HUES64 (cell line): ENCODE measurements at regions not wholly inside any gene's neighbourhood (a gene's known extent, or its start where the extent isn't known, plus 50 kb on each side); places are given as distances from the start of the nearest gene placed in this dataset.
"Not testable (repeated sequence)": the region's sequence is repeated elsewhere in the genome, so short reads cannot be mapped to it uniquely, and the experiment has no call there.

ENCODE experiments used
- H3K27ac ChIP-seq: 2 replicates; pipeline ENCODE4 v1.7.0; 2013; ENCODE audit warnings: low read depth, low read length, inconsistent platforms
- H3K27me3 ChIP-seq: 2 replicates; pipeline ENCODE4 v1.6.1; 2013; ENCODE audit warnings: mild to moderate bottlenecking, low read length; ENCODE audit not compliant: insufficient read depth
- H3K36me3 ChIP-seq: 2 replicates; pipeline ENCODE4 v1.6.1; 2013; ENCODE audit warnings: mild to moderate bottlenecking, low read length; ENCODE audit not compliant: insufficient read depth
- H3K4me1 ChIP-seq: 2 replicates; pipeline ENCODE4 v1.6.1; 2013; ENCODE audit warnings: mild to moderate bottlenecking, low read length, moderate library complexity; ENCODE audit not compliant: insufficient read depth
- H3K4me3 ChIP-seq: 2 replicates; pipeline ENCODE4 v1.5.1; 2013; ENCODE audit warnings: mild to moderate bottlenecking, low read length, moderate library complexity
- H3K9ac ChIP-seq: 2 replicates; pipeline ENCODE4 v1.6.1; 2013; ENCODE audit warnings: mild to moderate bottlenecking, low read depth, low read length
- H3K9me3 ChIP-seq: 2 replicates; pipeline ENCODE4 v1.6.1; 2013; ENCODE audit warnings: low read depth, low read length; ENCODE audit not compliant: insufficient read depth
- WGBS: fragments of 150-250, 120-280 bp; methylation state at CpG from one replicate; pipeline ENCODE4 v1.1.7; 2013; ENCODE audit warnings: missing lambda C conversion rate; 5-methylcytosine and 5-hydroxymethylcytosine counted together

DNA sequence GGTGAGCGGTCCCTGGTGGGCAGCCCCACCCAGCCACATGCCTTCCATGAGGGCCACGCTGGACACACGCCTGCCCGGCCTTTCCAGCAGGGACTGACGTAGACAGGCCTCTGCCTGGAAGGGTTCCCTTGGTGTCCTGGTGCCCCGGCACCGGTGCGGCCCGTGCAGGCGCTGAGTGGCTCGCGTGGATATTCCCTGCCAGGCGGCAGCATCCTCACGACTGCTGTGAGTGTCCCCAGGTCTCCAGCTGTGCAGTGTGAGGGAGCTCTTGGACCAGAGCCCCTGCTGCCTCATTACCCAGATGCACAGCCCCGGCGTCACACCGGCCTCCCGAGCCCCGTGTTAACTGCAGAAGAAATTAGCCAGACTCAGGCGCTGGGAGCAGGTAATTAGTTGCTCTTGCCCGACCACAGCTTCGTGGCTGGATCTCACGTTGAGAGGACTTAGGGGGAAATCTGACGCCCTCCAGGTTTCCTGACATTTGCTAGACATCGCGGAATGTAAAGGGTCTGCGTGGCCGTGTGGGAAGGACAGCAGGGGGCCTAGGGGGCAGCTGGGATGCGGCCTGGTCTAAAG, 1196.3 kb downstream of the BRD1 start:
- Histone ChIP-seq H3K9ac (no peak overlapping the region), H3K4me3 (no peak overlapping the region), H3K27me3 (no peaks in the 10 kb centered on the region), H3K4me1 (peaks cover 11% of the 10 kb centered on the region; the same call in 1 of the 2 replicates), H3K27ac (no peak overlapping the region), H3K9me3 (no peaks in the 10 kb centered on the region), H3K36me3 (no peaks in the 10 kb centered on the region)
- 89% methylated on average over 29 of the region's 29 CpGs for WGBS

DNA sequence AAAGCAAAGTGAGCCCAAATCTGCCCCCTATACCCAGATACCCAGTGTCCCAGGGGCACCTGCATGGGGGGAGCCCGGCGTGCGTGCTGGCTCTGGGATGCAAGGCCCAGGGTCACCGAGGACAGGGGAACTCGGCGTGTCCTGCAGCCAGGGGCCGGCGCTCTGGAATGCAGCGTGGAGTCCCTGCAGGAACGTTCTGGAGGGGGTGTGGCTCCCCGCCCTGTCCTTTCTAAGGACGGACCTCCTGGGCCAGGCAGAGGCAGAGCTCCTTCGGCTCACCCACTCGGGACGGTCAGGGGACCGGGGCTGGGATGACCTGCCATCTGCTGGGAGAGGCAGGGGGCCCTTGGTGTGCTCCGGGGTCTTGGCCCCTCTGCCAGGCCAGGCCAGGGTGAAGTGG, 1196.8 kb downstream of the BRD1 start:
- Histone ChIP-seq H3K4me1 (peaks cover 11% of the 10 kb centered on the region; the same call in 1 of the 2 replicates), H3K9ac (no peak overlapping the region)

DNA sequence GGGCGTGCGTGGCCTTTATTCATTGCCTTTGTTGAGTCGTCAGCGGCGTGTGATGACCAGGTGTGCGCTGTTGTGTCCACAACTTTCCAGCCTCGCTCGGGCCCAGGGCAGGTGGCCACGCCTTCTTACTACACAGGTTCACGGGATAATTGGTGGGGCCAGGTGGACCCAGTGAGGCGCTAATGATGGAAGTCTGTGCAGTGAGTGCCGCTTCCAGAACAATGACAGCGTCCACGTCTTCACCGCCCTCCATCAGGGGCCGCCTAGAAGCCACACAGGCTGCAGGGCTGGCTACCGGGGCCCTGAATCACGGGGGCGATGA, 1197.3 kb downstream of the BRD1 start:
- Histone ChIP-seq H3K4me1 (peaks cover 11% of the 10 kb centered on the region; the same call in 1 of the 2 replicates), H3K9ac (no peak overlapping the region), H3K4me3 (no peak overlapping the region), H3K9me3 (no peaks in the 10 kb centered on the region), H3K27ac (no peak overlapping the region), H3K27me3 (no peaks in the 10 kb centered on the region), H3K36me3 (no peaks in the 10 kb centered on the region)
- WGBS = 89% methylated on average over 19 of the region's 19 CpGs

More for the DNA sequence above, 1196.8 kb downstream of the BRD1 start:
- no peaks in the 10 kb centered on the region for H3K36me3 ChIP-seq
- 95% methylated on average over 17 of the region's 17 CpGs for whole genome bisulfite sequencing
- H3K27me3 ChIP-seq = no peaks in the 10 kb centered on the region
- no peaks in the 10 kb centered on the region for H3K9me3 ChIP-seq
- no peak overlapping the region for H3K27ac ChIP-seq
- H3K4me3 ChIP-seq = no peak overlapping the region

DNA sequence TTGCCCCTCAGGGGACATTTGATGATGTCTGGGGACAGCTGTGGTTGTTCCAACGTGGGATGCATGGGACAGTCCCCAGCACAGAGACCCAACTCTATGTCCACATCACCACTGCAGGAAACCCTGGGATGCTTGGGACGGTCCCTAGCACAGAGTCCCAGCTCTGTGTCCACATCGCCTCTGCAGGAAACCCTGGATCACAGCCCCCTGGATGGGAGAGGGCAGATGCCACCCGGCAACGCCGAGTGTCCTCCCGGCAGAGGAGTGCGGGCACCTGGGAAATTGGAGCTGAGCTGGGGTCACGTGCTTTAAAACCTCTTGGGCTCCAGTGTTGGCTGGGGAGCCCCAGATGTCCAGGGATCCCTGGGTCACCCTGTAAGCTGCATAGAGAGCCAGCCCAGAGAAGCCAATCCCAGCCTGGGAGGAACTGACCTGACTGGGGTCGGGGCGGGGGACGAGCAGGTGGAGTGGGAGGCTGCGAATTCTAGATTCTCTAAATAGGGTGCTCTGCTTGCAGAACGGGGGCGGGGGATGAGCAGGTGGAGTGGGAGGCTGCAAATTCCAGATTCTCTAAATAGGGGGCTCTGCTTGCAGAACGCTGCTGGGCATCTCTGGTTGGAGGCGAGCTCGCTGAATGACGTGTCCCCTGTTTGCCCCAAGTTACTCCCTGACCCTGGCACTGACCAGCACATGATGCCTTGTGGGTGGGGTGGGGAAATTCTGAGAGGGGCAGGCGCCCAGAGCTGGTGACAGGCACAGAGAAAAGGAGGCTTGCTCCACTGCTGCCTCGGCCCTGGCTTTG, 1197.8 kb downstream of the BRD1 start:
- Histone ChIP-seq H3K36me3 (no peaks in the 10 kb centered on the region), H3K27me3 (no peaks in the 10 kb centered on the region), H3K4me3 (no peak overlapping the region), H3K9me3 (no peaks in the 10 kb centered on the region), H3K27ac (no peak overlapping the region), H3K9ac (no peak overlapping the region), H3K4me1 (peaks cover 11% of the 10 kb centered on the region; the same call in 1 of the 2 replicates)
- 92% methylated on average over 21 of the region's 21 CpGs for WGBS

DNA sequence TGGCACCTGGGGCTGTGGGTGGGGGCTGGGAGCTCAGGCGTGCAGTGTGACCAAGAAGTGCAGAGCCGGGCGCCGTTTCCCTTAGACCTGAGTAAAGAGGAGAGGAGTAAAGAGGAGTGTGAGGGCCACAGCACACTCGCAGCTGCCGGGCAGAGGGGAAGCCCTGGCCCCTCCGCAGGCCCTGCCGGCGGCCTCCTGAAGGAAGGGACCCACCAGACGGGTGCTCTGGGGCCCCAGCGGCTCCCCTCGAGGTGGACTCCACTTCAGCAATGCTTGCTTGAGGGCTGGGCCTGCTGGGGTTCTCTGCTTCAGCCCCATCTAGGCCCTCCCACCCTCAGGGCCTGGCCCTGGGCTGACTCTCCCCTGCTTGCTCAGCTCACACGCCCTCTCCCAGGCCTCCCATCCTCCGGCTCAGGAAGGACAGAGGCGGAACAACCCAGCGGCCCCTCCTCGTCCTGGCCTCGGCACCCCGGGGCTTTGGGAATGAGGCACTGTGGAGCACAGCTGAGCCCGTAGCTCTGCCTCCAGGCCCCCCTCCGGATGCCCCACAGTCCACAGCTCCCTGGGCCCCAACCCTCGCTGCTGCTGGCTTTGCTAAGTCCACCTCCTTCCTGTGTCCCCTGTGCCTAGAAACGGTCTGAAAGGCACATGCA, 1198.7 kb downstream of the BRD1 start:
- Histone ChIP-seq H3K27ac (no peak overlapping the region), H3K9ac (no peak overlapping the region), H3K36me3 (no peaks in the 10 kb centered on the region), H3K4me3 (no peak overlapping the region), H3K9me3 (no peaks in the 10 kb centered on the region), H3K27me3 (no peaks in the 10 kb centered on the region), H3K4me1 (peaks cover 11% of the 10 kb centered on the region; the same call in 1 of the 2 replicates)
- 60% methylated on average over 23 of the region's 23 CpGs for WGBS

DNA sequence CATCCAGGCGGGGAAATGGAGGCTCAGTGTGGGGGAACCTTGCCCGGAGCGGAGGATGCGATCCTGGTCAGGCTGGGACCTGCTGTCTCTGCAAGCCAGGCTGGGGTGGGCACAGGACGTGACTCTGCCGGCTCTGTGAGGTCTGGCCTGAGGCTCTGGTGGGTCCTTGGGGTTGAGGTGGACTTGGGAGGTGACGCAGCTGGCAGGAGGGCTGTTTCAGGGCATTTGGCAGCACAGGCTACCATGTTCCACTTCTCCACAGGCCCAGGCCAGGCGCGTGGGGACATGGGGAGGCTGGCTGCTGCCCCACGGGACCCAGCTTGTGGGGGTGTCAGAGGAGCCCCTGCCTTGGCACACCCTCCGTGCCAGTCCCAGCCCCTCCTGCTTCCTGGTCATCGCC, 1199.7 kb downstream of the BRD1 start:
- H3K27me3 ChIP-seq = no peaks in the 10 kb centered on the region
- no peak overlapping the region for H3K27ac ChIP-seq
- no peaks in the 10 kb centered on the region for H3K9me3 ChIP-seq
- 97% methylated on average over 12 of the region's 12 CpGs for WGBS
- H3K9ac ChIP-seq = no peak overlapping the region
- no peaks in the 10 kb centered on the region for H3K36me3 ChIP-seq
- H3K4me3 ChIP-seq = no peak overlapping the region
- peaks cover 11% of the 10 kb centered on the region; the same call in 1 of the 2 replicates for H3K4me1 ChIP-seq

DNA sequence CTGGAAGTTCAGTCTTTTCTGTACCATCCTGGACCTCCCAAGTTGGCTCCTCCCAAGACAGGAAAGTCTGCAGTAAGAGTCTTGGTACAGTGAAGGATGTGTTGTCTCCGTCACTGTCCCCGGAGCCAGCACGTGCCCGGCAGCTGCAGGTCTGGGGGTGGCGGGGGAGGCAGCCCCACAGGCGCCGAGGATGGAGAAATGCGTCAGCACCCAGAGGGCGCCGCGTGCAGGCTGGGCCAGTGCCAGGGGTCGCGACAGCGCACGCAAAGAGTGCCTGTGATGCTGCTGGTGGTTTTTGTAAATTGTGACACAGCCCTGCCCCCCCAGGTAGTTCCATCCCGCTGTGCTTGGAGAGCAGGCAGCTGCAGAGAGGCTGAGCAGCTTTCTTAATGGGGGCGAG, 1200.5 kb downstream of the BRD1 start:
- H3K9me3 ChIP-seq = no peaks in the 10 kb centered on the region

DNA sequence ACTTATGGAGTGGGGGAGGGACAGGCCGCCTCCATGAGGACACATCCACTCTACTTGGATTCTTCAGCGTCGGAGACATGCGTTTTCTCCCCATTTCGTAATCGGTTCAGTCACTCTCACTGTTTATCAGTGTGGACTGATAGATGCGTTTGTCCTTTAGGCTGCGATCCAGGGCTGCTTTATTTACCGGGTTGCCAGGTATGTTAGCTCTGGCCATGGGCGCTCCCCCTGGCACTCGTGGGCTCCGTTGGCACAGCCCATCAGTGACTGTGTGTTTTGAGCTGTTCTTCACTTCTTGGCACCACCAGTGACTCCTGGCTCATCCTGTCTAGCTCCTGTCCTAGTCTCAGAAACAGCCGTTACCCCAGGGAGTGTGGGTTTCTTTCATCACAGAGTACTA, 1203.3 kb downstream of the BRD1 start:
- Histone ChIP-seq H3K27me3 (no peaks in the 10 kb centered on the region), H3K27ac (no peak overlapping the region), H3K4me1 (peaks cover 9% of the 10 kb centered on the region; the same call in 1 of the 2 replicates), H3K4me3 (no peak overlapping the region), H3K9ac (no peak overlapping the region), H3K36me3 (no peaks in the 10 kb centered on the region), H3K9me3 (no peaks in the 10 kb centered on the region)
- 81% methylated on average over 13 of the region's 13 CpGs for WGBS

More for the DNA sequence above, 1200.5 kb downstream of the BRD1 start:
- WGBS = 84% methylated on average over 17 of the region's 17 CpGs
- Histone ChIP-seq H3K27ac (no peak overlapping the region), H3K36me3 (no peaks in the 10 kb centered on the region), H3K27me3 (no peaks in the 10 kb centered on the region), H3K4me1 (peaks cover 11% of the 10 kb centered on the region; the same call in 1 of the 2 replicates), H3K9ac (no peak overlapping the region), H3K4me3 (no peak overlapping the region)

DNA sequence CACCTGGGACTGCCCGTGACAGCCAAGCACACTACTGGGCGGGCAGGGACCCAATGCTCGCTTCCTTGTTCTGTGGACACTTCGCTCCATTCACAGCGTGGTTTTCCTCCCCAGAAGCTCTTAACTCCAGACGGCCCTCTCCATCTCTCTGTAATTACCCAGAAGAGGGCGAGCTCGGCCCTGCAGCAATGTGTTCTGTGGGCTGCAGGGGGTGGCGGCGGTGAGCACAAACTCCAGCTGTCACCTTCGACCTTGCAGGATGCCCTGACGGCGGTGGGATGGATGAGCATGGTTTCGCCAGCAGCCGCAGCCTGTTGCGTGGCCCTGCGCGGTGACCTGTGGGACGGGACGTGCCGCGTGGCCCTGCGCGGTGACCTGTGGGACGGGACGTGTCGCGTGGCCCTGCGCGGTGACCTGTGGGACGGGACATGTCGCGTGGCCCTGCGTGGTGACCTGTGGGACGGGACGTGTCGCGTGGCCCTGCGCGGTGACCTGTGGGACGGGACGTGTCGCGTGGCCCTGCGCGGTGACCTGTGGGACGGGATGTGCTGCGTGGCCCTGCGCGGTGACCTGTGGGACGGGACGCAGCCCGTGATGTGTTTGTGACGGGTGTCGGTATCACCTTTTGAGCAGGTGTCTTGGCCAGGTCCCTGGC, 1204.7 kb downstream of the BRD1 start:
- 92% methylated on average over 46 of the region's 55 CpGs for WGBS
- no peaks in the 10 kb centered on the region for H3K9me3 ChIP-seq
- no peak overlapping the region for H3K4me3 ChIP-seq

DNA sequence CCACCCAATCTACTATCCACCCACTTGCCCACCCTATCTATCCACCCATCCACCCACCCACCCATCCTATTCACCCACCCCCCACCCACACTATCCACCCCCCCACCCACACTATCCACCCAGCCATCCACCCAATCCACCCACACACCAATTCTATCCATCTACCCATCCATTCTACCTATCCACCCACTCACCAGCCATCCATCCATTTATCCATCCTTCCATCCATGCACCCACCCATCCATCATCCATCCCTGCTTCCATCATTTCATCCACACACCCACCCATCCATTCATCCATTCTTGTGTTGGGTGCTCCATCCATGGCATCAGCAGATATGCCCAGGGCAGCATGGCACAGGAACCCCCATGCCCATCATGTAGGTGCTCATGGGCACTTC, 1206.6 kb downstream of the BRD1 start:
- Histone ChIP-seq H3K9ac (no peak overlapping the region), H3K27ac (no peak overlapping the region), H3K4me3 (no peak overlapping the region), H3K9me3 (no peaks in the 10 kb centered on the region), H3K4me1 (no peaks in the 10 kb centered on the region), H3K27me3 (no peaks in the 10 kb centered on the region), H3K36me3 (no peaks in the 10 kb centered on the region)

More for the DNA sequence above, 1204.7 kb downstream of the BRD1 start:
- no peaks in the 10 kb centered on the region for H3K27me3 ChIP-seq
- H3K9ac ChIP-seq = no peak overlapping the region
- H3K27ac ChIP-seq = no peak overlapping the region
- no peaks in the 10 kb centered on the region for H3K36me3 ChIP-seq
- no peaks in the 10 kb centered on the region for H3K4me1 ChIP-seq

DNA sequence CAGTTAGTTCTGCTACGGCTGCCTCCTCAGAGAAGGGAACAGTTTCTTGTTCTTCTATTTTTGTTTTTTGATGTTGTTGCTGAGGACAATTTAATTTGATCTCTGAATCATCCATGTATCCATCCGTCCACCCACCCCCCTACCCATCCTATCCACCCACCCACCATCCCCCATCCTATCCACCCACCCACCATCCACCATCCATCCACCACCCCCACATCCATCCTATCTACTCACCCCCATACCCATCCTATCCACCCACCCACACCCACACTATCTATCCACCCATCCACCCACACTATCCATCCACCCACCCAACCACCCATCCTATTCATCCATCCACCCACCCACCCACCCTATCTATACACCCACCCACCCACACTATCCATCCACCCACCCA, 1207.2 kb downstream of the BRD1 start:
- H3K4me1 ChIP-seq, H3K9ac ChIP-seq, H3K27ac ChIP-seq, H3K27me3 ChIP-seq, H3K9me3 ChIP-seq, H3K36me3 ChIP-seq, H3K4me3 ChIP-seq: not testable (repeated sequence)
- WGBS = 93% methylated on average over 1 of the region's 2 CpGs
